H7 (cell line): ENCODE measurements at regions not wholly inside any gene's neighbourhood (a gene's known extent, or its start where the extent isn't known, plus 50 kb on each side); places are given as distances from the start of the nearest gene placed in this dataset.

Experiments
- DNase-seq: peaks from one replicate; pipeline ENCODE4 v3.0.0; 2012
- H3K27me3 ChIP-seq: 2 replicates; pipeline ENCODE4 v1.6.0; 2011; ENCODE audit warnings: mild to moderate bottlenecking, low read length; ENCODE audit not compliant: control insufficient read depth, insufficient read depth
- H3K36me3 ChIP-seq: replicated peaks from 2 replicates; pipeline ENCODE4 v1.5.1; 2011; ENCODE audit warnings: low read length; ENCODE audit not compliant: control insufficient read depth, insufficient read depth
- H3K4me3 ChIP-seq: 2 replicates; pipeline ENCODE4 v1.5.1; 2011; ENCODE audit warnings: low read depth, mild to moderate bottlenecking, control low read depth, low read length, moderate library complexity; ENCODE audit not compliant: insufficient read depth

DNA sequence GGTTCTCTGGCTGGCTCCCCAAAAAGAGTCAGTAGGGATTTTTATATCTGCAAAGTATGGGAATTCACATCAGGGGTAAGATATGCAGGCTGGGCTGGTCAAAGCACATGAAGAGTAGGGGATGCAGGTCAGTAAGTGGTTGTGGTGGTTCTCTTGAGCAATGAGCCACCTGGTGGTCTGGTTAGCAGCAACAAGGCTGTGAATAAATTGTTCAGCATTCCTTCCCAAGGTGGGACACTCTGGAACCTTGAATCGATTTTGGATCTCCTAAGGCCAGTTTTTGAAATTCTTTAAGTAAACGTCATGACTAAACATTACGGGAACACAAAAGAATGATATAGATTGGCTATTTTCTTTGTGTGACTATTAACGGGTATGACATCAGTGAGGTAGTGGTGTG is 563.0 kb upstream of the NEGR1 start:
- H3K27me3 ChIP-seq: no peaks in the 10 kb centered on the region
- peak; percentile 5 for DNase-seq
- no peaks in the 10 kb centered on the region for H3K36me3 ChIP-seq
- no peak overlapping the region for H3K4me3 ChIP-seq

GRCh38 chr1:72837781-72838180 is 555.4 kb upstream of the NEGR1 start:
- DNase-seq: no peak
- no peaks in the 10 kb centered on the region for H3K36me3 ChIP-seq
- no peak overlapping the region for H3K4me3 ChIP-seq
- no peaks in the 10 kb centered on the region for H3K27me3 ChIP-seq

DNA sequence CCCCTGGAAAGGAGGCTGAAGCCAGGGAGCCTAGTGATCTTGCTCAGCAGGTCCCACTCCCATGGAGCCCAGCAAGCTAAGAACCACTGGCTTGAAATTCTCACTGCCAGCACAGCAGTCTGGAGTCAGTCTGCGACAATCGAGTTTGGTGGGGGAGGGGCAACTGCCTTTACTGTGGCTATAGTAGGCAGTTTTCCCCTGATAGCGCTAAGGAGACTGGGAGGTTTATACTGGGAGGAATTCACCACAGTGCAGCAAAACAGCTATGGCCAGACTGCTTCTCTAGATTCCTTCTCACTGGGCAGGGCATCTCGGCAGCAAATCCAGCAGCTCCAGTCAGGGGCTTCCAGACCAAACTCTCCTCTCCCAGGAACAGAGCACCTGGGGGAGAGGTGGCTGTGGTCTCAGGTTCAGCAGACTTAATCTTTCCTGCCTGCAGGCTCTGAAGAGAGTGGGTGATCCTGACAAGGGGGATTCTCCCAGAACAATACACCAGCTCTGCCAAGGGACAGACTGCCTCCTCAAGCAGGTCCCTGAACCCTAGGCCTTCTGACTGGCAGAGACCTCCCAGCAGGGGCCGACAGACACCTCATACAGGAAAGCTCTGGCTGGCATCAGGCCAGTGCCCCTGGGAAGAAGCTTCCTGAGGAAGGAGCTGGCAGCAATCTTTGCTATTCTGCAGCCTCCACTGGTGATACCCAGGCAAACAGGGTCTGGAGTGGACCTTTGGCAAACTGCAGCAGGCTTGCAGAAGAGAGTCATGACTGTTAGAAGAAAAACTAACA is 548.5 kb upstream of the NEGR1 start:
- Histone ChIP-seq H3K4me3 (no peak overlapping the region), H3K27me3 (no peaks in the 10 kb centered on the region), H3K36me3 (no peaks in the 10 kb centered on the region)
- no peak for DNase-seq

DNA sequence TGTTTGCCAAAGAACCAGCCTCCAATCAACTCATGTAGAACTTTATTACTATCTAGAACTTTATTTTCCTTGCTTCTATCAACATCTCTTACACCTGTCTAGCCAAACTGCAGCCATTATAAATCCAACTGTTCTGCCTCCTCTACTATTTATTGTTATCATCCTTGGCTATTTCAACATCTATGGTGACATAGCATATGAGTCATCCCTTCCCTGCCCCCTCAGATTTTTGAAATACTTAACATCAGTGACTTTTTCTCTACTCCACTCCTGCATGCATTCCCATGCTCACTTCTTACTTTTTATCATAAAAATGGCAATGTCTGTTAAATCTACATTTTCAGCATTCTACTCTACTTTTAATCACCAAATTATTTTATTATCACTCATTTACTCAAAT is 544.9 kb upstream of the NEGR1 start:
- Histone ChIP-seq H3K36me3 (no peaks in the 10 kb centered on the region), H3K27me3 (no peaks in the 10 kb centered on the region), H3K4me3 (no peak overlapping the region)
- DNase-seq: no peak

GRCh38 chr1:72804541-72804940 is 522.2 kb upstream of the NEGR1 start:
- H3K4me3 ChIP-seq: no peak overlapping the region
- no peaks in the 10 kb centered on the region; the same call in 1 of the 2 replicates for H3K36me3 ChIP-seq
- H3K27me3 ChIP-seq: no peaks in the 10 kb centered on the region
- DNase-seq: no peak

DNA sequence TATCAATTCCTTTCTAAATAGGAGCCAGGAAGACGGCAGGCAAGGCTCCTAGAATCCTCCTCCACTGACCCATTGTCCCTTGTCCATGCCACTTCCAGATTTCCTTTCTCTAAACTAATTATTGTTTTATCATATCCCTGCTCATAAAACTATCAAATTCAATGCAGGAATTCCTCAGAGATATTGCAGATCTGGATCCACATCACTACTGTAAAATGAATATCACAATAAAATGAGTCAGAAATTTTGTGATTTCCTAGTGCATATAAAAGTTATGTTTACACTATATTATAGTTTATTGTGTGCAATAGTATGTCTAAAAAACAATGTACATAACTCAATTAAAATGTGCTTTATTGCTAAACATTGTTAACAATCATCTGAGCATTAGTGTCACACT is 498.7 kb upstream of the NEGR1 start:
- H3K27me3 ChIP-seq: no peaks in the 10 kb centered on the region

GRCh38 chr1:72780212-72780611 is 497.9 kb upstream of the NEGR1 start:
- H3K27me3 ChIP-seq: no peaks in the 10 kb centered on the region
- no peak for DNase-seq
- no peak overlapping the region for H3K4me3 ChIP-seq
- no peaks in the 10 kb centered on the region for H3K36me3 ChIP-seq

More for the DNA sequence above, 498.7 kb upstream of the NEGR1 start:
- no peak overlapping the region for H3K4me3 ChIP-seq
- H3K36me3 ChIP-seq: no peaks in the 10 kb centered on the region
- no peak for DNase-seq

DNA sequence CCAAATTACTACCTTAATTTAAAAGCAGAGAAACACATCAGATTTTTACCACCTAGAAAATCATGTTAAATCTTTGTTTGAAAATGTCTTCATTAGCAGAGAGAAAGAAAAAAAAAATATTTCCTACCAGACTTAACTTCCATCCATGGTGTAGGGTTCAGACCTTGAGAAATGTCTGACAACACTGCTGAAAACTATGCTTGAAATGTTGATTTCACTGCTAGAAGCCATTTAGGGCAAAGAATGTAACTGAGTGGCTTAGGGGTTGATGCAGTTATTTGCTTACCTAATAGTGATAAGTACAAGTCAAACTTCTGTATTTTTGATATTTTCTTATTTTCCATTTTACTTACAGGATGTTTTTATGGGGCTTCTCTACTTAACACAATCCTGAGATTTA is 495.6 kb upstream of the NEGR1 start:
- Histone ChIP-seq H3K36me3 (no peaks in the 10 kb centered on the region), H3K27me3 (no peaks in the 10 kb centered on the region), H3K4me3 (no peak overlapping the region)
- DNase-seq: no peak

DNA sequence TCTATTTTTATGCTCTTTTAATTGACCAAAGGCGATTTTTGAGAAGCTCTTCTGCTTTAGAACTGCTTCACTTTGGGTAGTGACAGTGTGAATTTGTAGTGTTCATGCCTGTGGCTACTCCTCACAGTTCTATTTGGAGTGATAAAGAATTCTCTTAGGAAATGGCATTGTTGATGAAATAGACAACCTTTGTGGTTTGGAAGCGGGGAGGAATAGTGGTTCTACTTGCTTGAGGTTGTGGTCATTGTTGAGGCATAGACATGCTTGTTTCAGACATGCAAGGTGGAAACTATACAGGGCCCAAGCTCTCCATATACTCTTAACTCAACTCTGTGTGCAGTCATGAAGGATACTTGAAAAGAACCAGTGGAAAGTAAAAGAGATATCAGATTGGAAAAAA is 481.1 kb upstream of the NEGR1 start:
- H3K36me3 ChIP-seq: no peaks in the 10 kb centered on the region
- H3K27me3 ChIP-seq: no peaks in the 10 kb centered on the region
- no peak for DNase-seq
- no peak overlapping the region for H3K4me3 ChIP-seq

DNA sequence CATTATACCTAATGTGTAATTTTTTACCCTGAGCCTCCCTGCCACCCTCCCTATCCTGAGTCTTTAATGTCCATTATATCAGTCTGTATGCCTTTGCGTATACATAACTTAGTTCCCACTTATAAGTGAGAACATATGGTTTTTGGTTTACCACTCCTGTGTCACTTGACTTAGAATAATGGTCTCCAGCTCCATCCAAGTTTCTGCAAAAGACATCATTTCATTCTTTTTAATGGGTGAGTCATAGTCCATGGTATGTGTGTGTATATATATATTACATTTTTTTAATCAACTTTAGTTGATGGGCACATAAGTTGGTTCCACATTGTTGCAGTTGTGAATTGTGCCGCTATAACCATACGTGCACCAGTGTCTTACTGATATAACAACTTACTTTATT is 477.1 kb upstream of the NEGR1 start:
- no peaks in the 10 kb centered on the region for H3K36me3 ChIP-seq
- no peaks in the 10 kb centered on the region for H3K27me3 ChIP-seq
- no peak for DNase-seq
- H3K4me3 ChIP-seq: no peak overlapping the region

DNA sequence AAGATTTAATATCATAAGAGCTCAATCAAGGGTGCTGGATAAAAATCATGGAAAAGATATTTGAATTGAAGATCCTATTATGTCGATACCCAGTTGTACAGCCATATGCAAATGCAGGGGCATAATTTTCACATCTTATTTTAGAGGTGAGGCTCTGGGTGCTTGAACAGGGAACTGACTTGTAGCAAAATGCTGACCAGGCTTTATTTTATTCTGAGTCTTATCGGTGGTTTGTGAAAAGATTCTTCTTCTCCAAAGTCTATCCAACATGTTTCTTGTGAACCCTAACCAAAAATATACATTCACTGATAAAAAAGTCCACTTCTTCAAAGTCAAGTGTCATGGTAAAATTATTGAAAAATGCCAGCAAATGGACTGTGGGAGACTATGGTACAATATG is 475.5 kb upstream of the NEGR1 start:
- DNase-seq: no peak
- Histone ChIP-seq H3K27me3 (no peaks in the 10 kb centered on the region), H3K36me3 (no peaks in the 10 kb centered on the region)

DNA sequence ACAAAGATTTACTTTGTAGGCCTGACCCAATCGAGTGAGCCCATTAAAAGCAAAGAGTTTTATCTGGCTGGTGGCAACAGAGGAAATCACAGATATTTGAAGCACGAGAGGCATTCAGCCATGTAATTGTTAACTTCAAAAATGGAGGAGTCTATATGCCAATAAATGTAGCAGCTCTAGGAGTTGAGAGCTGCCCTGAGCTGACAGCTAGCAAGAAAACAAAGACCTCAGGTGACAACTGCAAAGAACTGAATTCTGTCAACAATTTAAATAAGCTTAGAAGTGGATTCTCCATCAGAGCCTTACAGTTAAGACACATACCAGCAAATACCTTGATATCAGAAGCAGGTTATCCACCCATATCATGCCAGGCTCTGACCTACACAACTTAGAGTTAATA is 463.1 kb upstream of the NEGR1 start:
- DNase-seq: no peak
- no peaks in the 10 kb centered on the region for H3K36me3 ChIP-seq
- H3K27me3 ChIP-seq: no peaks in the 10 kb centered on the region
- H3K4me3 ChIP-seq: no peak overlapping the region

More for the DNA sequence above, 475.5 kb upstream of the NEGR1 start:
- H3K4me3 ChIP-seq: no peak overlapping the region

GRCh38 chr1:72734415-72734814 is 452.1 kb upstream of the NEGR1 start:
- H3K27me3 ChIP-seq: no peaks in the 10 kb centered on the region

DNA sequence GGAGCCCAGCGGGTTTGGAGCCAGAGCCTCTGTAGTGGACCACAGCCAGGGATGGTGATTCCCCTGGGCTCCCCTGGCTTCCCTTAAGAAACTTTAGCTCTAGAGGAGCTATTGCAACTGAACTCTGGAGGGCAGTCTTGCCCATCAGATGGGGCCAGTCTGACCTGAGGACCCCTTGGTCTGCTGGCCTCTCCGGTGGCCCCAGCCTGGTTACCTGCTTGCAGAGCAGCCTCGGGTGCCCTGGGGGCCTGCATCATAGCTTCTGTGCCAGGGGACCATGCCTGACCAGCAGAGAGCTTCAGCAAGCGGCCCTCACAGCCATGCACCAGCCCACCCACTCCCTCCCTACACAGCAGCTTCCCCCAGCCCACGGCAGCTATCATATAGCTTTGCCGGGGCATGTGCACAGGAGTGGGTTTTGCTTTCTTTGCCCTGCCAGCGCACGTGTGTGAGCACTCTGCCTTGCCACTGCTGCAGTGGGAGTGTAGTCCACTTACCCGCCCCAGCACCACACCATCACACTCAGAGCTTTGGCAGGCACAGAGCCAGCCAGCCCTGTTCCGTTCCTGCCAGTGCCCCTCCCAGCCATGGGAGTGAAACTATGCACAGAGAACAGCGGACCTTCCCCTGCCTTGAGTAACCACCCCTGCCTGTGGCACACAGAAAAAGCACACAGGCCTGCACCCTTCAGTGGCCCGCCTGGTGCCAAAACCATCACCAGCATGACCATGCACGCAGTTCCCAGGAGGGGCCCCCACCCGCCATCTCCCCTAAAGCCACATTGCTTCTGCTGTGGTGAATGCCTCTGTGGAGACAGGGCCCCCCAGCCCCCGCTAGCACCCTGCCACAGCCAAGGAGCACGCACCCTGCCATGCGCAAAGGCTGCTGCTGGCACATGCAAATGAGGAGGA is 442.9 kb upstream of the NEGR1 start:
- Histone ChIP-seq H3K36me3 (no peaks in the 10 kb centered on the region), H3K4me3 (no peak overlapping the region), H3K27me3 (no peaks in the 10 kb centered on the region)
- peak; percentile 52 for DNase-seq

More at GRCh38 chr1:72734415-72734814, 452.1 kb upstream of the NEGR1 start:
- DNase-seq: no peak
- H3K4me3 ChIP-seq: no peak overlapping the region
- H3K36me3 ChIP-seq: no peaks in the 10 kb centered on the region

- no peak for DNase-seq
- H3K36me3 ChIP-seq: no peaks in the 10 kb centered on the region
- H3K4me3 ChIP-seq: no peak overlapping the region
- H3K27me3 ChIP-seq: no peaks in the 10 kb centered on the region
Observed at GRCh38 chr1:72705921-72706320, 423.6 kb upstream of the NEGR1 start.
